ENCODE measurements at regions not wholly inside any gene's neighbourhood (a gene's known extent, or its start where the extent isn't known, plus 50 kb on each side); places are given as distances from the start of the nearest gene placed in this dataset.

GRCh38 chr2:51107841-51108240 is 75.9 kb upstream of the NRXN1 start:
- no peak for TF ChIP-seq CTCF (IDR thresholded peaks at IDR 0.05)
- TF ChIP-seq POLR2AphosphoS5 (IDR thresholded peaks at IDR 0.05): no peak
- TF ChIP-seq POLR2A (IDR thresholded peaks at IDR 0.05): no peak
- TF ChIP-seq EP300 (IDR thresholded peaks at IDR 0.05): no peak

Data from sigmoid colon (tissue), 4 donors.